AG04450 (cell line): ENCODE measurements at regions not wholly inside any gene's neighbourhood (a gene's known extent, or its start where the extent isn't known, plus 50 kb on each side); places are given as distances from the start of the nearest gene placed in this dataset.

Experiments
- CTCF ChIA-PET: fragments of 300-600, 350-600 bp; formaldehyde crosslinking; extraction: SDS; loops from one replicate; lab custom pipeline; 2022; ENCODE audit warnings: antibody characterized with exemption, inconsistent platforms; lab: Charles Lee
- POLR2A ChIA-PET: fragments of 350-600 bp; formaldehyde crosslinking; extraction: SDS; loops from one replicate; lab custom pipeline; 2021; ENCODE audit warnings: antibody characterized with exemption, inconsistent platforms; lab: Yijun Ruan, JAX
- DNase-seq: peaks from one replicate; pipeline ENCODE4 v3.0.0-alpha.2; 2011; ENCODE audit warnings: low read depth, low spot score
- H3K27ac ChIP-seq: one replicate; pipeline ENCODE4 v1.5.1; 2012; ENCODE audit warnings: low read depth, low read length, control low read depth
- H3K27me3 ChIP-seq: one replicate; pipeline ENCODE4 v1.6.0; 2012; ENCODE audit warnings: low read length; ENCODE audit not compliant: control insufficient read depth, insufficient read depth
- H3K4me3 ChIP-seq: 2 replicates; pipeline ENCODE4 v1.5.1; 2011; ENCODE audit warnings: mild to moderate bottlenecking, low read depth, low read length, control low read depth
- H3K9me3 ChIP-seq: 2 replicates; pipeline ENCODE4 v1.5.1; 2012; ENCODE audit warnings: low read length; ENCODE audit not compliant: control insufficient read depth, insufficient read depth
- TF ChIP-seq, protein P1 (sequence below): IDR thresholded peaks from 2 replicates; pipeline ENCODE4 v1.5.1; 2011; ENCODE audit warnings: low read depth, low read length, control low read depth, inconsistent platforms

DNA sequence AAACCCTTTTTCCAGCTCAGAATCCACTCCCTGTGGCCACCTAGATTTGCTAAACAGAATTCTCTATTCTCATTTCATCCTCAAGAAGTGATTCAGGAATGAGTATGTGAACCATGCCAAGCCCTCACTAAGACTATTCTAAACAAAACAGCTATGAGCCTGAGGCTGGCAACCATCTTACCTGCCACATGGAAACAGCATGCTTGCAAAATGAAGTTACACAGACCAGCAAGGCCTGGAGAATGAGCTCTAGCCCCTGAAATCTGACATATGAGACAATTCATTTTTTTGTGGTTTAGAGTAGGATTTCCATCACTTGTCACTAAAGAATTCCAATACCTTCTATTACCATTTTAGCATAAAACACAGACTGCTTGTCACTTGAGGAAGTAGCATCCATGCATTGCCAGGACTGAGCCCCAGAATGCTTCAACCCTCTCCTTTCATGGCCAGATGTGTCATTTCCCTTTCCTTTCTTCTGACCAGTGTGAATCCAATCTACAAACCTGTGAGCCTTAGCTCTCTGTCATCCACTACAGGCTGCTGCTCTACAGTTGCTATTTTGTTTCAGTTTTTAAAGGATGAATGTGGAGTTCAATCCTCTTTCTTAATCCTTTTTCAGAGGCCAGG, 744.3 kb upstream of the ACVR2A start:
- no peak for DNase-seq
- CTCF ChIA-PET: interaction anchor here (2.0 kb wide), 1 partner anchor 17 kb away, joined by 7 read pairs; no protein-coding TSS in a partner anchor

DNA sequence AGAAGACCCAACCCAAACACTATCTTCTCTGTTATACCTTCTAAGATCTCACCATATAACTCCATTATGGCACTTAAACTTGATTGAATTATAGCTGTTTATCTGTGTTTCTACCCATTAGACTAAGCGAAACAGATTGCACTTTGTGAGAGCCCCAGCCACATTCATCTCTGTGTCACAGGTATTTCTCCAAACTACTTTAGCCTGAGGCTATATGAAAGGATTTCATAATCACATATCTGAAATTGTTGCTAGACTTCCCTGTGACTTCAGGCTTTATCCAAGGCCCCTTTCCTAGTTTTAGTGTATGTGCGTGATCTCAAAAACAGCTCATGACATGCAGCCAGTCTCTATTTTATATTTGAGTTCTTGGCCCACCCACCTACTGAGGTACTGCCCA, 745.0 kb upstream of the ACVR2A start:
- TF ChIP-seq, protein P1, sequence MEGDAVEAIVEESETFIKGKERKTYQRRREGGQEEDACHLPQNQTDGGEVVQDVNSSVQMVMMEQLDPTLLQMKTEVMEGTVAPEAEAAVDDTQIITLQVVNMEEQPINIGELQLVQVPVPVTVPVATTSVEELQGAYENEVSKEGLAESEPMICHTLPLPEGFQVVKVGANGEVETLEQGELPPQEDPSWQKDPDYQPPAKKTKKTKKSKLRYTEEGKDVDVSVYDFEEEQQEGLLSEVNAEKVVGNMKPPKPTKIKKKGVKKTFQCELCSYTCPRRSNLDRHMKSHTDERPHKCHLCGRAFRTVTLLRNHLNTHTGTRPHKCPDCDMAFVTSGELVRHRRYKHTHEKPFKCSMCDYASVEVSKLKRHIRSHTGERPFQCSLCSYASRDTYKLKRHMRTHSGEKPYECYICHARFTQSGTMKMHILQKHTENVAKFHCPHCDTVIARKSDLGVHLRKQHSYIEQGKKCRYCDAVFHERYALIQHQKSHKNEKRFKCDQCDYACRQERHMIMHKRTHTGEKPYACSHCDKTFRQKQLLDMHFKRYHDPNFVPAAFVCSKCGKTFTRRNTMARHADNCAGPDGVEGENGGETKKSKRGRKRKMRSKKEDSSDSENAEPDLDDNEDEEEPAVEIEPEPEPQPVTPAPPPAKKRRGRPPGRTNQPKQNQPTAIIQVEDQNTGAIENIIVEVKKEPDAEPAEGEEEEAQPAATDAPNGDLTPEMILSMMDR: no peak

More for the DNA sequence above, 744.3 kb upstream of the ACVR2A start:
- H3K4me3 ChIP-seq: no peak overlapping the region
- TF ChIP-seq, protein P1: no peak
- H3K9me3 ChIP-seq: no peaks in the 10 kb centered on the region
- no peaks in the 10 kb centered on the region for H3K27me3 ChIP-seq
- H3K27ac ChIP-seq: no peak overlapping the region
- POLR2A ChIA-PET: no interaction called here

DNA sequence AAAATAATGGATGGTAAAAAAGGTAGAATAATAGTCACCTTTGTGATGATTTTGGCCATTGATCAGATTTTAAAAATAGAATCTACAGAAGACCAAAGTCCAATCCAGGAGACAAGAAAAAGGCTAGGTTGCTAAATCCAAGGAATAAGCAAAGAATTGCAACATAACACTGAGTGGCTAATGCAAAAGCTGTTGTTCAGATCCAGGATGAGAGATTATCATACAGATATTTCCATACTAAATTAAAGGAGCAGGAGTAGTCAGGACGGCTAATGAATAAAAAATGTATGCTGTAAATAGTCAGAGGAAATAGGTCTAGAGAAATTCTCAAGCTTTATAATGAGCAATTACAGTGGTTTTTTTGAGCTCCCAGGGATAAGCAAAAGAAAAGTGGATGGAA, 745.9 kb upstream of the ACVR2A start:
- DNase-seq: no peak
- no peaks in the 10 kb centered on the region for H3K27me3 ChIP-seq
- ChIA-PET CTCF (interaction anchor here (2.0 kb wide), 1 partner anchor 16 kb away, joined by 7 read pairs; no protein-coding TSS in a partner anchor), POLR2A (no interaction called here)
- no peaks in the 10 kb centered on the region for H3K9me3 ChIP-seq
- no peak overlapping the region for H3K4me3 ChIP-seq
- TF ChIP-seq, protein P1: no peak
- H3K27ac ChIP-seq: no peak overlapping the region

More for the DNA sequence above, 745.0 kb upstream of the ACVR2A start:
- Histone ChIP-seq H3K4me3 (no peak overlapping the region), H3K27me3 (no peaks in the 10 kb centered on the region), H3K27ac (no peak overlapping the region), H3K9me3 (no peaks in the 10 kb centered on the region)
- no peak for DNase-seq
- ChIA-PET CTCF (interaction anchor here (2.0 kb wide), 1 partner anchor 17 kb away, joined by 7 read pairs; no protein-coding TSS in a partner anchor), POLR2A (no interaction called here)

DNA sequence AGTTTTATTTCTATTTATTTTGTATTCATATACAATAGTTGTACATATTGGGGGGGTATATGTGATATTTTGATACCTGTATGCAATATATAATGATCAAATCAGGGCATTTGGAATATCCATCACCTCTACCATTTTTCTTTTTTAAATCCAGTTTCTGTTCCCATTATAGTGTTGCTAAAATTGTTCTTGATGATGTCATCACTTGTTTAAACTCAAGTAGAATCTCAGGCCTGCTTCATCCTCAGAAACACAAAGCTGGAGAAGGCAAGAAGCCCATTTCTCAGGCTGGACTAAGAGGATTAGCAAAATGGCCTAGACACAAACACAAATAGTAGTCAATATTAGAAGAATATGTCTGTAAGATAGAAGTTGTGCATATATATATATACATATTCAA, 747.1 kb upstream of the ACVR2A start:
- DNase-seq: no peak
- no peaks in the 10 kb centered on the region for H3K9me3 ChIP-seq
- CTCF ChIA-PET: no interaction called here
- H3K4me3 ChIP-seq: no peak overlapping the region
- POLR2A ChIA-PET: no interaction called here
- no peak overlapping the region for H3K27ac ChIP-seq
- no peaks in the 10 kb centered on the region for H3K27me3 ChIP-seq
- TF ChIP-seq, protein P1: no peak

DNA sequence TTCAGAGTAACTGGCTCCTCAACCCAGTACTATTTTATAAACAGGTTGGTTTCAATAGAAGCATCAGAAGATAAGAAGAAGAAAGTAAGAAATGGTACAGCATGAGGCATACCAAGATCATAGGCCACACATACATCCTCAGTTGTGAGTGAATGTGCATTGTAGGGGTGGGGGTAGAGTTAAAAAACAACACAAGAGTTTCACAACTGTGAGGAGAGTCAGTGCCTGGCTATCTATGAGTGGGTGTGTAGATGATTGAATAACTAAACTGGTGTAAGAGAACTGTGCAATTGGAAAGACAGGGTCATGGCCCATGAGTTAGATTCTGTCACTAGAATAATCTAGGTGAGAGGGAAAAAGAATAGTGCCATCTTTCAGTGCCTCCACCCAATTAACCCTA, 748.2 kb upstream of the ACVR2A start:
- DNase-seq: no peak
- Histone ChIP-seq H3K4me3 (no peak overlapping the region), H3K27me3 (no peaks in the 10 kb centered on the region), H3K27ac (no peak overlapping the region), H3K9me3 (no peaks in the 10 kb centered on the region)
- CTCF ChIA-PET: no interaction called here
- TF ChIP-seq, protein P1: no peak
- POLR2A ChIA-PET: no interaction called here
